H4 (cell line): ENCODE measurements at regions not wholly inside any gene's neighbourhood (a gene's known extent, or its start where the extent isn't known, plus 50 kb on each side); places are given as distances from the start of the nearest gene placed in this dataset.
A peak's percentile ranks its signal among the peaks of the same experiment; 100 is the strongest.

Source experiments
- DNase-seq: peaks from one replicate; pipeline ENCODE4 v3.0.0-alpha.2; 2015; ENCODE audit warnings: low spot score

- no peak for DNase-seq
Observed at GRCh38 chr21:27647401-27647800, 680.5 kb upstream of the ADAMTS5 start.

GRCh38 chr21:27646691-27647090 lies 679.8 kb upstream of the ADAMTS5 start:
- DNase-seq, result no peak

- no peak for DNase-seq
Observed at GRCh38 chr21:27646056-27646455, 679.2 kb upstream of the ADAMTS5 start.

- DNase-seq, result no peak
Observed at GRCh38 chr21:27645285-27645684, 678.4 kb upstream of the ADAMTS5 start.

GRCh38 chr21:27643326-27643725 lies 676.4 kb upstream of the ADAMTS5 start:
- no peak for DNase-seq

- no peak for DNase-seq
Observed at GRCh38 chr21:27639286-27639685, 672.4 kb upstream of the ADAMTS5 start.

GRCh38 chr21:27636656-27637055 lies 669.8 kb upstream of the ADAMTS5 start:
- DNase-seq, result no peak

GRCh38 chr21:27633631-27634030 lies 666.7 kb upstream of the ADAMTS5 start:
- DNase-seq, result no peak

- no peak for DNase-seq
Observed at GRCh38 chr21:27631471-27631870, 664.6 kb upstream of the ADAMTS5 start.

- no peak for DNase-seq
Observed at GRCh38 chr21:27622631-27623030, 655.7 kb upstream of the ADAMTS5 start.

GRCh38 chr21:27614231-27614630 lies 647.3 kb upstream of the ADAMTS5 start:
- DNase-seq, result no peak

- DNase-seq, result no peak
Observed at GRCh38 chr21:27606422-27606821, 639.5 kb upstream of the ADAMTS5 start.

GRCh38 chr21:27596196-27596595 lies 629.3 kb upstream of the ADAMTS5 start:
- no peak for DNase-seq

GRCh38 chr21:27595716-27596115 lies 628.8 kb upstream of the ADAMTS5 start:
- DNase-seq, result no peak

GRCh38 chr21:27590271-27590670 lies 623.4 kb upstream of the ADAMTS5 start:
- DNase-seq, result peak; percentile 37

GRCh38 chr21:27589781-27590180 lies 622.9 kb upstream of the ADAMTS5 start:
- no peak for DNase-seq

GRCh38 chr21:27586986-27587385 lies 620.1 kb upstream of the ADAMTS5 start:
- DNase-seq, result no peak

- DNase-seq, result peak; percentile 37
Observed at GRCh38 chr21:27586326-27586725, 619.4 kb upstream of the ADAMTS5 start.

GRCh38 chr21:27584256-27584655 lies 617.4 kb upstream of the ADAMTS5 start:
- no peak for DNase-seq

GRCh38 chr21:27582948-27583430 lies 616.1 kb upstream of the ADAMTS5 start:
- no peak for DNase-seq

GRCh38 chr21:27582246-27582947 lies 615.5 kb upstream of the ADAMTS5 start:
- DNase-seq, result no peak

GRCh38 chr21:27581168-27581567 lies 614.3 kb upstream of the ADAMTS5 start:
- no peak for DNase-seq

GRCh38 chr21:27580276-27580675 lies 613.4 kb upstream of the ADAMTS5 start:
- no peak for DNase-seq

GRCh38 chr21:27578741-27579265 lies 611.9 kb upstream of the ADAMTS5 start:
- DNase-seq, result no peak
